ENCODE measurements at regions not wholly inside any gene's neighbourhood (a gene's known extent, or its start where the extent isn't known, plus 50 kb on each side); places are given as distances from the start of the nearest gene placed in this dataset.

- no peak for DNase-seq
Measured at GRCh38 chr1:86228546-86228945, 72.0 kb upstream of the COL24A1 start.

DNA sequence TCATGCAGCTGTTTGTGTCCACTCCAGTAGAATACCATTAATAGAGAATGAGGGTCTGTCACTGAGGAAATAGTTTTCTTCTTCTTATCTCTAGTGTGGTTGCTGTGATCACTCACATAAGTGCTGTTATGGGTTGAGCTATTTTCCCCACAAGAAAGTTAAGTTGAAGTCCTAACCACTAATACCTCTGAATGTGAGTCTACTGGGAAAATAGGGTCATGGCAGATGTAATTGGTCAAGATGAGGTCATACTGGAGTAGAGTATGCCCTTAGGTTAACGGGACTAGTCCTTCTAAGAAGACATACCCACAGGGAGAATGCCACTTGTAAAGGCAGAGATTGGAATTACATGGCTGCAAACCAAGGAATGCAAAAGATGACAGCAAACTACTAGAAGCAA lies 70.5 kb upstream of the COL24A1 start:
- no peak for DNase-seq

DNA sequence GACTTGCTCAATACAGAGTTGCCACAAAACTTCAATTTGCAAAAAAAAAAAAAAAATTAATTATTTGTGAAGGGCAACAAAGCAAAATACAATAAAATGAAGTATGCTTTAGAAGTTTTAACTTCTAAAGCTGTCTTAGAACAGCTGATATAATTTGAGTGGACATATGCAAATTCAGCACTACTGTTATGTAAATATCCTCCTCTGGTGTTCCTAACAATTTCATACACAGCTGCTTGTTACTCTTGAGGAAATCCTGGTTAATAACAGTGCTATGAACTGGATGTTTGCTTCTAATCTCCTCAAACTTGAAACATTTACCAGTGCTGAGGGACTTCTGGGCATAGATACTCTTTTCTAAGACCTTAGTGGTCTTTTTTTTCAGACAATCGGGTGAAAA lies 69.6 kb upstream of the COL24A1 start:
- no peak for DNase-seq

- no peak for DNase-seq
Measured at GRCh38 chr1:86224651-86225310, 68.2 kb upstream of the COL24A1 start.

DNA sequence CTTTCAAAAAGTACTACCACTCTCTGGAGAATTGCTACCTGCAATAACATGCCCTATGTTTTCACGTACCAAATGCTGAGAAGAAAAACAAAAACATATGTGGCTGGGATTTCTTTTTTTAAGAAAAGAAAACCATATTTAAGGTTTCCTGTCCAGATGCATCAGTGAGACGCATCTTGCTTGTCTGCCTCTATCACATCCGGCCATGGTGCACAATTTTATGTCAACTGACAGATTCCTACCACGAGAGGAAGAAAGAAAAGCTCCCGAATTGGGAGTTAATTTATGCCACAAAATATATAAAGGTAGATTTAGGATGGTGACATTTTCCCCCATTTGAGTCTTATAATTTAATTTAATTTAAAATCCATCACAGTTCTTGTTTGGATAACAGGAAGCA lies 62.3 kb upstream of the COL24A1 start:
- no peak for DNase-seq

- no peak for DNase-seq
Measured at GRCh38 chr1:86214605-86215004, 58.0 kb upstream of the COL24A1 start.

DNA sequence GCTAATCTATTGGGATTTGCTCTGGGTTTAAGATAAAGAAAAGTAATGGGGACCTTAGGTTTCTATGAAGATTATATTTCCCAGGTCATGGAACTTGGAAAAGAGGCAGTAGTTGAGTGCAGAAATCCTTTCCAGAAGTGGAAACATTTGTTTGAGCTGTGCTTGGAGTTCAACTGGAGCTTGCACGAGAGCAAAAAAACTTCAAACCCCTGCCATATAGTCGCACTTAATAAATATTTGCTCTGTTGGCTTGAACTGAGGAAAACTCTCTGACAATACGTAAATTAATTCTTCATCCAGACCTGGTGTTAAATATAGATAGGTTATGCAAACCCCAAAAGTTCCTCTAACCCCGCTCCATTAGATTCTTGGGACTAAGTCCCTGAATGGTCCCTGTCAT lies 52.8 kb upstream of the COL24A1 start:
- DNase-seq, result no peak

- peak; percentile 32 for DNase-seq
Measured at GRCh38 chr1:86207323-86207722, 50.8 kb upstream of the COL24A1 start.
